ENCODE measurements at regions not wholly inside any gene's neighbourhood (a gene's known extent, or its start where the extent isn't known, plus 50 kb on each side); places are given as distances from the start of the nearest gene placed in this dataset.
"Not testable (repeated sequence)": the region's sequence is repeated elsewhere in the genome, so short reads cannot be mapped to it uniquely, and the experiment has no call there.

GRCh38 chr5:125691738-125692530 is 731.3 kb upstream of the GRAMD2B start:
- DNase-seq (ENCODE audit: low spot score): not testable (repeated sequence)

GRCh38 chr5:125695996-125696655 is 727.1 kb upstream of the GRAMD2B start:
- no peak for DNase-seq (ENCODE audit: low spot score)

GRCh38 chr5:125696762-125697161 is 726.4 kb upstream of the GRAMD2B start:
- DNase-seq (ENCODE audit: low spot score): no peak

GRCh38 chr5:125698420-125698819 is 724.8 kb upstream of the GRAMD2B start:
- DNase-seq (ENCODE audit: low spot score): no peak

GRCh38 chr5:125699860-125700259 is 723.3 kb upstream of the GRAMD2B start:
- DNase-seq (ENCODE audit: low spot score): no peak

- no peak for DNase-seq (ENCODE audit: low spot score)
Measured at GRCh38 chr5:125700380-125700861, 722.8 kb upstream of the GRAMD2B start.

GRCh38 chr5:125703616-125704015 is 719.6 kb upstream of the GRAMD2B start:
- no peak for DNase-seq (ENCODE audit: low spot score)

GRCh38 chr5:125704888-125705287 is 718.3 kb upstream of the GRAMD2B start:
- DNase-seq (ENCODE audit: low spot score): no peak

GRCh38 chr5:125708583-125708982 is 714.6 kb upstream of the GRAMD2B start:
- DNase-seq (ENCODE audit: low spot score): no peak

- DNase-seq (ENCODE audit: low spot score): no peak
Measured at GRCh38 chr5:125710745-125711144, 712.5 kb upstream of the GRAMD2B start.

GRCh38 chr5:125712397-125712796 is 710.8 kb upstream of the GRAMD2B start:
- no peak for DNase-seq (ENCODE audit: low spot score)

- no peak for DNase-seq (ENCODE audit: low spot score)
Measured at GRCh38 chr5:125713109-125713805, 710.0 kb upstream of the GRAMD2B start.

- no peak for DNase-seq (ENCODE audit: low spot score)
Measured at GRCh38 chr5:125715216-125715615, 708.0 kb upstream of the GRAMD2B start.

GRCh38 chr5:125717209-125717608 is 706.0 kb upstream of the GRAMD2B start:
- no peak for DNase-seq (ENCODE audit: low spot score)

GRCh38 chr5:125719681-125720347 is 703.4 kb upstream of the GRAMD2B start:
- DNase-seq (ENCODE audit: low spot score): no peak

GRCh38 chr5:125720348-125720685 is 702.9 kb upstream of the GRAMD2B start:
- DNase-seq (ENCODE audit: low spot score): no peak

GRCh38 chr5:125720721-125721120 is 702.5 kb upstream of the GRAMD2B start:
- DNase-seq (ENCODE audit: low spot score): no peak

- no peak for DNase-seq (ENCODE audit: low spot score)
Measured at GRCh38 chr5:125722550-125722949, 700.7 kb upstream of the GRAMD2B start.

GRCh38 chr5:125725691-125726090 is 697.5 kb upstream of the GRAMD2B start:
- no peak for DNase-seq (ENCODE audit: low spot score)

GRCh38 chr5:125743939-125744338 is 679.3 kb upstream of the GRAMD2B start:
- no peak for DNase-seq (ENCODE audit: low spot score)

- DNase-seq (ENCODE audit: low spot score): no peak
Measured at GRCh38 chr5:125746917-125747316, 676.3 kb upstream of the GRAMD2B start.

GRCh38 chr5:125750147-125750860 is 672.9 kb upstream of the GRAMD2B start:
- DNase-seq (ENCODE audit: low spot score): no peak
